Caki2 (cell line): ENCODE measurements at regions not wholly inside any gene's neighbourhood (a gene's known extent, or its start where the extent isn't known, plus 50 kb on each side); places are given as distances from the start of the nearest gene placed in this dataset.

ENCODE experiments used
- DNase-seq: peaks from one replicate; pipeline ENCODE4 v3.0.0-alpha.2; 2015; ENCODE audit warnings: low read depth
- in situ Hi-C: cut with HindIII; loops from 2 replicates; pipeline ENCODE4 v1.10.0; 2016; ENCODE audit warnings: low sequenced_read_pairs, low pct_unique_long_range_greater_than_20kb, mixed read lengths

GRCh38 chr5:34533582-34534522 is 122.3 kb upstream of the RAI14 start:
- no peak for DNase-seq
- in situ Hi-C loops = no loop called here

- in situ Hi-C loops = no loop called here
- no peak for DNase-seq
Observed at GRCh38 chr5:34534523-34535103, 121.5 kb upstream of the RAI14 start.

GRCh38 chr5:34535433-34535832 is 120.7 kb upstream of the RAI14 start:
- in situ Hi-C loops = no loop called here
- no peak for DNase-seq

DNA sequence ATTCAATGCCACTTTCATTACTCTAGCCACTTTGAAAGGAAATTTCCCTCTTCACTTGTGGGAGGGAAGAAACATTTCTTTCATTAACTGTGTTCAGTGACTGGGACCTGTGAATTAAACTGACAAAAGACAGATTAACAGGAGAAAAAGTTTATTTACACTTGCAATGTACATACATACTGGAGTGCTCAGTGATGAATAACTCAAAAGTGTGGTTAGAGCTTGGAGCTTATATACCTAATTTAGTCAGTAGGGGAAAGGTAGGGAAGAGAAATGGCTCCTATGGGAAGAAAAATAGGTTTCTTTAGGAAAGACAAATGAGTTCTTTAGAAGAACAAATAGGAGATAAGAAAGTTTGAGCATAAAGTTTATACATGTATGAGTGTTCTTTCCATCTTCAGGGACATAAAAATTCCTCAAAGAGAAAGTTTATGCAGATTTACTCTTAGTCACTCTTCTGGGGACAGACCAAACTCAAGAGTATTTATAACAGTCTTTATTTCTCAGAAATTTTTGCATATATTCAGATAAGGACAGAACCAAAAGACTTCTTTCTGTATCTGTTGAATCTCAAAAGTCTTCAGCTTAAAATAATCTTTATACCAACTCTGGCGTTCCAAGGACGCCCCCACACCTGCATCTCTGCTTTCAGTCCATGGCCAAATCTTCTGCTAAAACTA is 120.0 kb upstream of the RAI14 start:
- in situ Hi-C loops = no loop called here
- DNase-seq = peak; percentile 27

DNA sequence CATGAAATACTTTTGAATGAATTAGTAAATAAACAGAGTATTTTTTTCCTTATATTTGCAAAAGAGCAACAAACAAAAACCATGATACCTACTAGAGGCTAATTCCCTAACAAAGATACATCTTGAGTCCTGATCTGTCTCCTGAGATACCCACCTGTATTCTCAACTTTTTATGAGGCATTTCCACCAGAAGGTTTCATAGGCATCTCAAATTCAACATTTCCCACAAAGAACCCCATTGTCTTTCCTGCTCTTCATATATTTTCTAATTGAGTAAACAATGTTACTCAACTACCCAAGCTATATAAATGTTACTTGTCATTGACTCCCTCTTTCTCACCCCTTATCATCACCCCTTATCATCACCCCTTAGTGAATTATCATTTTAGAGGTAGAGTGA is 119.4 kb upstream of the RAI14 start:
- no peak for DNase-seq
- in situ Hi-C loops = no loop called here

- DNase-seq = no peak
- in situ Hi-C loops = no loop called here
Observed at GRCh38 chr5:34538026-34538672, 118.0 kb upstream of the RAI14 start.

DNA sequence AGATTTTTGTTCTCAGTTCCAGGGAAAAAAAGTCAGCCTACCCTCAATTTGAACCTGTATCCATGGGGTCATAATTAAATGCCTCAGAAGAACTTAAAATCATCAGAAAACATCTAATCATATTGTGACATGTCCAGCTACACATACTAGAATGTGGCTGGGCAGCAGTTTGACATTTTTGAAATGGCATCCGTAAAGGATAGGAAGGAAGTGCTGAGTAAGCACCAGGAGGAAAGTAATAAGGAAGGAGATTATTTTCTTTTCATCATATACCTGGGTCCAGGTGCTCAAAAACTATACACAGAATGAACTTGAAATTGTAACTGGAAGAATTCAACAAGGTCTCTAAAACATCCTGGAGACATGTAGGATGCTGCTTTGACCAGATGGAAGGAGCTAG is 116.9 kb upstream of the RAI14 start:
- in situ Hi-C loops = no loop called here
- DNase-seq = no peak

DNA sequence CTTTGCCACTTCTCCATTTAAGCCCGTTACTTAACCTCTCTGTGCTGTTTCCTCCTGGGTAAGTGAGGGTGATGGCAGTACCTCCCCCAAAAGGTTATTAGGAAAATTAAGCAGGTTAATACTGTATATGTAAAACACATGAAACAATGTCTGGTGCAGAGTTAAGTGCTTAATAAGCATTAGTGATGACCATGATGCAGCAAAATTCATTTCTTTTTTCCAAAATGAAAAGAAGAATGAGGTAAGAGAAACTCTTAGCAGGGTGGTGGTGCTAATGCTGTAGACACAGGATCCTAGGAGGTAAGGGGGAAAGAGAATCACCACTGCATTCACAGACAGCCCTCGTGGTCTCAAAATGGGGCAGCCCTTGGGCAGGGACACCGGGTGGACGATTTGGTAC is 115.1 kb upstream of the RAI14 start:
- in situ Hi-C loops = no loop called here
- DNase-seq = no peak

DNA sequence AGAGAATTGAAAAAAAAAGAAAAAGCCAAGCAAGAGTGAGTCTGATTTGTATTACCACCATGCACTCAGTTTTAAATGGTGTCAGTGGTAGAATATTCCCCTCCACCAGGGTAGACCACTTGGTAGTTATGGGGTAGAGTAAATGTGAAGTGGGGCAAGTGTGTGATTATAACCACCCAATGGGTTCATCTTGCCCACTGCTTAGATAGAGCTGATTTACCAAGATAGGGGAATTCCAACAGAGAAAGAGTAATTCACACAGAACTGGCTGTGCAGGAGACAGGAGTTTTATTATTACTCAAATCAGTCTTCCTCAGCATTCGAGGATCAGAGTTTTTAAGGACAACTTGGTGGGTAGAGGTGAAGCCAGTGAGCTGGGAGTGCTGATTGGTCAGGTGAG is 113.3 kb upstream of the RAI14 start:
- no peak for DNase-seq
- in situ Hi-C loops = no loop called here

- in situ Hi-C loops = no loop called here
- no peak for DNase-seq
Observed at GRCh38 chr5:34543687-34544086, 112.4 kb upstream of the RAI14 start.

DNA sequence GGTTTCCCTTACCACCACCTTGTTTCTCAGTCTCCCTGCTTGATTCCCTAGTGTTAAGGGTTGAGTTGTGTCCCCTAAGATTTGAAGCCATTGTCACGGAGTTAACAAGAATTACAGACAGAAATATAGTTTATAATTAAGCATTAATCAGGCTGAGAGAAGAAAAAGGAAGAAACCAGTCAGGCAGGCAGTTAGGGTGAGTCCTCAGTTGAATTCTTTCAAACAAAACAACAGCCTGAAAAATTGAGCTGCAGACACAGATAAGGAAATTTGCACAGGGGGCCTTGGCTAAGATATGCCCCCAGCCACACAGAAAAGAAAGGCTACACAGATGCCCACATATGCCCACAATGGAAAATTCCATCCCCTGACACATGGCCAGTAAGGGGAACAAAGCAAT is 111.7 kb upstream of the RAI14 start:
- DNase-seq = no peak
- in situ Hi-C loops = no loop called here

DNA sequence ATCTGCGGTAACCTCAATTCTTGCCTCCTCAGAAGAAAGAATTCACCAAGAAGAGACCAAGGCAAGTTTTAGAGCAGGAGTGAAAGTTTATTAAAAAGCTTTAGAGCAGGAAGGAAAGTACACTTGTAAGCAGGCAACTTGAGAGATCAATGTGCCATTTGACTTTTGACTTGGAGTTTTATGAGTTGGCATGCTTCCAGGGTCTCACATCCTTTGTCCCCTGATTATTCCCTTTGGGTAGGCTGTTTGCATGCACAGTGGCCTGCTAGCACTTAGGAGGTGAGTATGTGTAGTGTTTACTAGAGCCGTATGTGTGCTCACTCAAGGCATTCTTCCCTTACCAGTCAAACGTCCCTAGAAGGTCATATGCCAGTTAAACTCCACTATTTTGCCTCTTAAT is 111.0 kb upstream of the RAI14 start:
- no peak for DNase-seq
- in situ Hi-C loops = no loop called here

- in situ Hi-C loops = no loop called here
- no peak for DNase-seq
Observed at GRCh38 chr5:34545626-34546025, 110.5 kb upstream of the RAI14 start.

DNA sequence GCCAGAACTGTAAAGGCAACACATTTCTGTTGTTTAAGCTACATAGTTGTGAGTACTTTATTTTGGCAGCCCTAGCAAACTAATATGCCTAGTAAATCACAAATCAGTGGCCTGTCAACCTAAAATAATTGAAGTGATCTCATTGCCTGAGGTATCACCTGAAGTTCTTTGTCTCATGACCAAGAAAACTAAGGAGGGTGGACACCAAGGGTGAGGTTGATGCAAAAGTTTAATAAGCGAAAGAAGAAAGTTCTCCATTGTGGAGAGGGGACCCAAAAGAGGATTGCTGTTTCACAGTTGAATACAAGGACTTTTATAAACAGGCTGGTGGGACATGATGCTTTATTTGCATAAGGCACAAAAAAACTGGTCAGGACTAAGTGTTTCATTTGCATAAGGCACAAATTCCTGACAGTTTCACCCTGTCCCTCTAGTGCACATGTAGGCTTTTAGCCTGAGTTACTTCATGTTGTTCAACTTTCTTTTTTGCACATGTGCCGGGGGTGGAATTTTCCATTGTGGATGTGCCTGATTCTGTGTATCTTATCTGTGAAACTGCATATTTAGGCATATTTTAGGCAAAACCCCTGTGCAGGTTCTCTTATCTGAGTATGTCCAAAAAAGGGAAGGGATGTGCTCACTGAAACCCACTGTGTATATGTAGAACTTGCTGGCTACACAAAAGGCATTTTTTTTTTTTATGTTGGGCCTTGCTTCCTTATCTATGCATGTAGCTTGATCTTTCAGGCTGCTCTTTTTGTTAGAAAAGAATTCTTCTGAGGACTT is 108.6 kb upstream of the RAI14 start:
- DNase-seq = no peak
- in situ Hi-C loops = no loop called here

DNA sequence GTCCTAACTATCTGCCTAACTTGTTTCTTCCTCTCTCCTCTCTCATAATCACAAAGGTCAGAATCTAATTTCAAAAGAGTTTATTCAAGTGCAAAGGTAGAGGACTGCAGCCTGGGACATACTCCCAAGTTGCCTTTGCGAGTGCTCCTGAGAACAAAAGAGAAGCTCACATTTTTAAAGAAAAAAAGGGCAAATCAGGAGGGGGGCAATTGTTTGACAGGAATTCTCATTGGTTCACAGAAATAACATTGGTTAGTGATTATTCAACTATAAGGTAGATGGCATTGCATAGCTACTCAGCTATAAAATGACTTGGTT is 108.1 kb upstream of the RAI14 start:
- in situ Hi-C loops = no loop called here

DNA sequence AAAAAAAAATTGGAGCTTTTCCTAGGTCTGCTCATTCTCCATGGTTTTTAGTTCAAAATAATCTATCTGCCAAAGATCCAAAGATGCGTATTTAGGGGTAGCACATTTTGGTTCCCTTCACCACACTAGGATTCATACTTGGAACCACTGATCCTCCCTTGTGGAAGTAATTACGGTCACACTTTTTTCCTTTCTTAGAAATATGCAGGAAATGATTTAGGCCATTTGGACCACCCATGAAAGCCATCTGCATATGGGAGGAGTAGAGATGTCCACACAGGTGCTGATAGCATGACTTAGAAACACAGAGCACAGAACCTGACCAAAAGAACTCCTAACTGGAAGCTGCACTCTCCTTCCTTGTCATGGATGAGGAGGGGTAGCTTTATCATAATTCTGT is 105.9 kb upstream of the RAI14 start:
- no peak for DNase-seq
- in situ Hi-C loops = no loop called here

More for the DNA sequence above, 108.1 kb upstream of the RAI14 start:
- no peak for DNase-seq

GRCh38 chr5:34550964-34551363 is 105.2 kb upstream of the RAI14 start:
- no peak for DNase-seq
- in situ Hi-C loops = no loop called here

DNA sequence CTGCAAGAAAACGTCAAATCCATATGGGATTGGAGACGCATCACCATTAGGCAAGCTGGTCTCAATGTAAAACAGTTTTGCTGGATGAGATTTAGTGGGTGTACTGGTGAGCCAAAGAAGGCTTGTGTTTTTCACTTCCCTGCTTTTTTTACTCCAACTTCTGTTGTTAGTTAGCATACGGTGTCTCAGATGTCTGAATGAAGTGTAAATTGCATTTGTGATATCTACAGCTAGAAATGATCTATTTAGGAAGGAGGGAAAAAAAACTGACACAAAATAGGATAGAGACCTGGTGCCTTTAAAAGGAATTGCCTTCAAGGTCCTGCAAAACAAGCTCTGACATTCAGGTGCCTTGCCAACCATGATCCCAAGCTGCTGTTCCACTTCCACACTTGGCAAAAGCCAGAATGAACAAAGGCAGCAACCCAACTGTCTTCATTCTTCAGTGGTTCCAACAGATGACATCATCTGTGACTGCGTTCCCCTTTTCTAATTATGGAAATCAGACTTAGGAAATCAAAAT is 104.2 kb upstream of the RAI14 start:
- DNase-seq = no peak
- in situ Hi-C loops = no loop called here
